T follicular helper cell (primary cell): ENCODE measurements at regions not wholly inside any gene's neighbourhood (a gene's known extent, or its start where the extent isn't known, plus 50 kb on each side); places are given as distances from the start of the nearest gene placed in this dataset.

Experiments used
- DNase-seq: peaks from one replicate; pipeline ENCODE4 v3.0.0-alpha.2; 2020; ENCODE audit warnings: low read depth

- DNase-seq = no peak
Measured at GRCh38 chr4:81632581-81633299, 161.0 kb upstream of the RASGEF1B start.

GRCh38 chr4:81631958-81632441, 160.3 kb upstream of the RASGEF1B start:
- DNase-seq = no peak

- no peak for DNase-seq
Measured at GRCh38 chr4:81629366-81629765, 157.7 kb upstream of the RASGEF1B start.

- DNase-seq = no peak
Measured at GRCh38 chr4:81628489-81628888, 156.8 kb upstream of the RASGEF1B start.

DNA sequence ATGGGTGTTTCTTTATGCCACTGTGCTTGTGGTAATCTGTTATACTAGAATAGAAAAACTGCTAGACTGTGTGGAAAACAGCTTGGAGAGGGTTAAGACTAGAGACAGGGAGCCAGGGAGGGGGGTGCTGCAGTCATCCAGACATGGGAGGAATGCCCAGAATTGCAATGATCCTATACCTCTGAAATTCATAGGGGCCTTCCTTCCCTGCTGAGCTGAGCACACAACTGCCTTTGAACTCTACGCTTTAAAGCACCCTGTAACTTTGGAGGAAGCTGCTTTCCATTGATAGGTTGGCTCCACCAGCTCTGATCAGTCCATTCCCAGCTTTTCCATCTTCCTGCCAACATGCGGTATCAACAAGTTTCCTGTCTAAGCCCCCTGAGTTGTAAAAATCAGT, 155.9 kb upstream of the RASGEF1B start:
- DNase-seq = no peak

- no peak for DNase-seq
Measured at GRCh38 chr4:81626851-81627250, 155.1 kb upstream of the RASGEF1B start.

GRCh38 chr4:81625422-81626417, 154.0 kb upstream of the RASGEF1B start:
- no peak for DNase-seq

- DNase-seq = no peak
Measured at GRCh38 chr4:81623434-81623833, 151.7 kb upstream of the RASGEF1B start.

- DNase-seq = no peak
Measured at GRCh38 chr4:81622474-81623184, 150.9 kb upstream of the RASGEF1B start.

DNA sequence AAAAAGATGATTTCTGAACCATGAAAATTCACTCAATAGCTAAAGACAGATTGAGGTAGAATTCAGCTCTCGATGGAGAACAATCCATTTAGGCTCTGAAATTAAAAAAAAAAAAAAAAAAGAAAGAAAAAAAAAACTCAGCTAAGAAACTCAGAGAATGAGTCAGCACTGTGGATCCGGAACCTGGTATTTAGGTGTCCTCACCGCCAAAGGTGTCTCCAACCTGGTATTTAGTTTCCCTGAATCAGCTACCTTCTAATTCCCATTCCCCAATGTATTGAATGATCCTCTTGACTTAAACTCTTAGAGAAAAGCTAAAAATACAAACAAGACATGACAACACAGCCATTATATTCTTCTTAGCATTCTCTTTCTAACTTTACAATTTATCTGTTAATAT, 150.3 kb upstream of the RASGEF1B start:
- DNase-seq = no peak

GRCh38 chr4:81621490-81621889, 149.8 kb upstream of the RASGEF1B start:
- no peak for DNase-seq

GRCh38 chr4:81620442-81620841, 148.7 kb upstream of the RASGEF1B start:
- no peak for DNase-seq

GRCh38 chr4:81617545-81617944, 145.8 kb upstream of the RASGEF1B start:
- no peak for DNase-seq

GRCh38 chr4:81611221-81611620, 139.5 kb upstream of the RASGEF1B start:
- no peak for DNase-seq

DNA sequence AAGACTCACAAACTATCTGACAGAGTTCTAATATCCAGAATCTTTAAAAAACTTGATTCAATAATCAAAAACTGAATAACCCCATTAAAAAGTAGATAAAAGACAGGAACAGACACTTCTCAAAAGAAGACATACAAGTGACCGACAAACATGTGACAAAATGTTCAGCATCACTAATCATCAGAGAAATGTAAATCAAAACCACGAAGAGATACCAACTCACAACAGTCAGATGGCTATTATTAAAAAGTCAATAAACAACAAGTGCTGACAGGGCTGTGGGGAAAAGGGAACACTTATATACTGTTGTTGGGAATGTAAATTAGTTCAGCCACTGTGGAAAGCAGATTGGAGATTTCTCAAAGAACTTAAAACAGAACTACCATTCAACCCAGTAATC, 138.1 kb upstream of the RASGEF1B start:
- DNase-seq = no peak

DNA sequence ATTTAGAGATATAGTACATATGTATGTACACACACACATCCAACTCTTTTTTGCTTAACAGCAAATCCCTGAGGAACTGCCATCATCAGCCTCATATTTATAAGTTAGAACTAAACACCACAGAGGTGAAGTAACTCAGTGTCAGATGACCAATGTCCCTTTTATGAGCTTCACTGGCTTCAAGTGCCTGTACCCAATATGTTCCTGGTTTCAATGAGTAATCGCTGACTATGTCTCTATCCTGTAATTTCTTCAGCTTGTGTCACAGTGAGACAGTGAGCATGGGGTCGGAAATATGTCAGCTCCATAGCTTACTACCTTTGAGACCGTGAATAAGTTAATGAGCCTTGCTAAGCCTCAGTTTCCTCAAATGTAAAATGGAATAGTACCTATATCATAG, 136.2 kb upstream of the RASGEF1B start:
- DNase-seq = no peak

- DNase-seq = no peak
Measured at GRCh38 chr4:81606801-81607501, 135.2 kb upstream of the RASGEF1B start.

DNA sequence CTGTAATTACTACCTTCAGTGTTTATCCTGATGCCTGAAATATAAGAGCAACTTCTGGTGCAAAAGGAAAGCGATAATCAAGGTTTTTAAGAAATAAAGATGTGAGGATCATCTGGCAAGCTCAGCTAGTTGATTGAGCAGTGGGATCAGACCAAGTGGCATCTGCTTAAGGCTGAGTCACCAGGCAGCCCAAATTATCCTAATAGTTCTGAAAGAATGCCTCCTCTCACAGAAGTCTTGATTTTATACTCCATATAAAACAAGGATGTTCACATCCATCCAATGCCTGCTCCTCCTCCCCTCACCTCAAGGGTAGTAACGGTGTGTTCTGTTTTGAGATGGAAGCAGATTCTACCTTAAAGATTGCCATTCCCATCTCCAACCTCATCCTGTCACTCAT, 134.5 kb upstream of the RASGEF1B start:
- no peak for DNase-seq

GRCh38 chr4:81605271-81605670, 133.6 kb upstream of the RASGEF1B start:
- DNase-seq = no peak

DNA sequence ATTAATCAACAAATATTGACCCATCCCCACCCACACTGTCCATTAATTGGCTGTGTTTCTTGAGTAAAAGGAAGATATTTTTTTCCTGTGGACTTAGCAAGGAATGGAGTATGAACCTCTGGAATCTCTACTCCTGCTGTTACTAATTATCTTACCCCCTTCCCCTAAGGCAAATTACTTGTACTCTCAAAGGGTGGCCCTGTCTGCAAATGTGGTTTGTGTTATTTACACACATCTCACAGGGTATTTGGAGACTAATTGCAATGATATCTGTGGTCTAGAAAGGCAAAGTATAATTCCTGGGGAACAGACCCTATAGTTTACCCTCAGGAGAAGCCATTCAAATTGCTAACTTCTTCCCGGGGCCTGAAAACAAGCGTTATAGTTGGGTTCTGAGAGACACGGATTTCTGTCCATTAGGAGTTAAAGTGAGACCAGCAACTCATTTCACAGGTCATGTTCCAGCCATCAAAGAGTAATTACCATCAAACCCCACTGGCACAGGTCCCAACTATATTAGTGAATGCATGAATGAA, 133.0 kb upstream of the RASGEF1B start:
- no peak for DNase-seq

DNA sequence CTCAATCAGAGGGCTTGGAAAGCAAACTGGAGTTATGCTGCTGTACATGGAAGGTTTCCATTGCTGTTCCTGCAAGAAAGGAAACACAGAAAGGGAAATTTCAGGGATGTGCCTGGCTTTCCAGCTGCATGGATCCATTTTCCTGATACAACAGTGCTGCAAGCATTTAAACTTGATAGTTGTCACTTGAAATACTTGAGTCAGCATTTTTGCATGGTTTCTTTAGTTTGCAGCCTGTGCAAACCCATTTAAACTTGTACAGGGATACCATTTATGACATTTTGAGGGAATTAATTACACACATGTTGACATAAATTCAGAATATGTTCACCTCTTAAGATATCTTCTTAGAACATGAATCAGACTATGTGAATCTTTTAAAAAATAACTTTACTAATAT, 131.1 kb upstream of the RASGEF1B start:
- DNase-seq = no peak

DNA sequence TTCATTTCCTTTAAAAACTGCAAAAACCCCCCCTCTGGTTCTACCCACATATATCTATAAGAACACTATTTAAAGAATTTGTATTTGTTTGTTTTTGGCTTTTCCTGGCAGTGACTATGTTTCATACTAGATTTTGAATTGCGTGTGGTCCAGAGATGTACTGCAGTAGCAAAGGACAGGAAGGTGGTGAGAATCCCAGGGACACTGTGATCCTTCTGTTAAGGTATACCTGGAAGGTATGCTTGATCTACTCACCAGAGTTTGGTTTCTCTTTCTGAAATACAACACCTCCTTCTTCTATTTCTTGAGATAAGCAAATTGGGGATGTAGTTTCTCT, 129.6 kb upstream of the RASGEF1B start:
- DNase-seq = no peak
